GM18520 (cell line): ENCODE measurements at regions not wholly inside any gene's neighbourhood (a gene's known extent, or its start where the extent isn't known, plus 50 kb on each side); places are given as distances from the start of the nearest gene placed in this dataset.
"Not testable (repeated sequence)": the region's sequence is repeated elsewhere in the genome, so short reads cannot be mapped to it uniquely, and the experiment has no call there.

ENCODE experiments used
- ATAC-seq: cut with Tn5 transposase; IDR thresholded peaks from one replicate; pipeline ENCODE4 v1.9.1; 2021; ENCODE audit not compliant: unreplicated experiment

GRCh38 chr3:181279239-181279565 lies 289.7 kb upstream of the DNAJC19 start:
- ATAC-seq, result no peak

- ATAC-seq, result no peak
These were observed 289.1 kb upstream of the DNAJC19 start for GRCh38 chr3:181278468-181279238.

- no peak for ATAC-seq
These were observed 286.9 kb upstream of the DNAJC19 start for GRCh38 chr3:181276358-181276896.

GRCh38 chr3:181274025-181274424 lies 284.5 kb upstream of the DNAJC19 start:
- no peak for ATAC-seq

- no peak for ATAC-seq
These were observed 277.8 kb upstream of the DNAJC19 start for GRCh38 chr3:181267312-181267711.

GRCh38 chr3:181265750-181266333 lies 276.3 kb upstream of the DNAJC19 start:
- peak; percentile 41 for ATAC-seq

- peak; percentile 66 for ATAC-seq
These were observed 274.9 kb upstream of the DNAJC19 start for GRCh38 chr3:181264486-181264885.

- no peak for ATAC-seq
These were observed 264.3 kb upstream of the DNAJC19 start for GRCh38 chr3:181253796-181254195.

GRCh38 chr3:181252631-181253030 lies 263.1 kb upstream of the DNAJC19 start:
- ATAC-seq, result no peak

GRCh38 chr3:181250714-181251113 lies 261.2 kb upstream of the DNAJC19 start:
- no peak for ATAC-seq

GRCh38 chr3:181239441-181239840 lies 249.9 kb upstream of the DNAJC19 start:
- ATAC-seq, result no peak

GRCh38 chr3:181230258-181230657 lies 240.7 kb upstream of the DNAJC19 start:
- no peak for ATAC-seq

GRCh38 chr3:181213347-181213746 lies 223.8 kb upstream of the DNAJC19 start:
- ATAC-seq, result no peak

- ATAC-seq, result no peak
These were observed 222.7 kb upstream of the DNAJC19 start for GRCh38 chr3:181212271-181212670.

GRCh38 chr3:181210275-181210674 lies 220.7 kb upstream of the DNAJC19 start:
- ATAC-seq, result no peak

- no peak for ATAC-seq
These were observed 200.0 kb upstream of the DNAJC19 start for GRCh38 chr3:181189556-181189955.

- no peak for ATAC-seq
These were observed 194.2 kb upstream of the DNAJC19 start for GRCh38 chr3:181183764-181184163.

- ATAC-seq, result not testable (repeated sequence)
These were observed 193.5 kb upstream of the DNAJC19 start for GRCh38 chr3:181183057-181183456.

- no peak for ATAC-seq
These were observed 189.5 kb upstream of the DNAJC19 start for GRCh38 chr3:181178991-181179390.

- no peak for ATAC-seq
These were observed 187.1 kb upstream of the DNAJC19 start for GRCh38 chr3:181176601-181177000.

- no peak for ATAC-seq
These were observed 185.2 kb upstream of the DNAJC19 start for GRCh38 chr3:181174676-181175233.

GRCh38 chr3:181174022-181174421 lies 184.5 kb upstream of the DNAJC19 start:
- ATAC-seq, result no peak
